GM12878 (cell line): ENCODE measurements at regions not wholly inside any gene's neighbourhood (a gene's known extent, or its start where the extent isn't known, plus 50 kb on each side); places are given as distances from the start of the nearest gene placed in this dataset.

ENCODE experiments used
- ATAC-seq: fragments of 200-7000 bp; cut with Tn5 transposase; 3 replicates; pipeline ENCODE4 v1.9.1; 2020; ENCODE audit warnings: mild to moderate bottlenecking, moderate library complexity
- BruUV-seq: library from RNA; stranded (reverse); fragments of 400-500 nt; replicated peaks from 2 replicates; lab custom pipeline; 2021; lab: Mats Ljungman, UMichigan
- CTCF ChIA-PET: fragments of 300-600 bp; sonication (Branson Sonifier 250); formaldehyde crosslinking; extraction: SDS; loops from one replicate; lab custom pipeline; 2021; ENCODE audit warnings: inconsistent platforms; lab: Yijun Ruan, JAX
- POLR2A ChIA-PET: fragments of 350-600 bp; formaldehyde crosslinking; extraction: SDS; loops from one replicate; lab custom pipeline; 2021; ENCODE audit warnings: inconsistent platforms; lab: Charles Lee
- RAD21 ChIA-PET: fragments of 300-600 bp; sonication (Branson Sonifier 250); formaldehyde crosslinking; loops from one replicate; lab custom pipeline; 2023; ENCODE audit warnings: antibody characterized with exemption; ENCODE audit not compliant: unreplicated experiment; lab: Charles Lee
- SMC1A ChIA-PET: fragments of 300-600 bp; sonication (Branson Sonifier 250); formaldehyde crosslinking; loops from one replicate; lab custom pipeline; 2023; ENCODE audit not compliant: unreplicated experiment, uncharacterized antibody; lab: Charles Lee
- DNase-seq: peaks from one replicate; pipeline ENCODE4 v3.0.0-alpha.2; 2011; ENCODE audit warnings: low read depth, low spot score
- FAIRE-seq: peaks from 3 replicates; lab custom pipeline; 2011; peaks lifted over from hg19 to GRCh38; lab: Jason Lieb, UNC
- H2AFZ ChIP-seq: 2 replicates; pipeline ENCODE4 v1.6.0; 2011; ENCODE audit warnings: low read depth, low read length, control low read depth; ENCODE audit not compliant: control insufficient read depth
- H3K27ac ChIP-seq: 2 replicates; pipeline ENCODE4 v1.5.1; 2011; ENCODE audit warnings: control low read depth; ENCODE audit not compliant: control insufficient read depth, insufficient read depth
- H3K27me3 ChIP-seq, 2 experiments: replicated peaks in 1 of 2; 2 replicates each; pipeline versions ENCODE4 v1.6.0 to v1.6.1; 2011; ENCODE audit warnings: low read length in 1 of 2; ENCODE audit not compliant: control insufficient read depth in 2 of 2, insufficient read depth in 2 of 2
- H3K36me3 ChIP-seq, 2 experiments: 2 replicates each; pipeline ENCODE4 v1.5.1; 2011; ENCODE audit warnings: low read length in 1 of 2; ENCODE audit not compliant: control insufficient read depth in 2 of 2, insufficient read depth in 2 of 2
- H3K4me1 ChIP-seq: 2 replicates; pipeline ENCODE4 v1.6.1; 2011; ENCODE audit warnings: mild to moderate bottlenecking, low read length, moderate library complexity, mixed read lengths; ENCODE audit not compliant: control insufficient read depth, insufficient read depth
- H3K4me2 ChIP-seq: 2 replicates; pipeline ENCODE4 v1.6.0; 2011; ENCODE audit warnings: control low read depth; ENCODE audit not compliant: control insufficient read depth, insufficient read depth
- H3K4me3 ChIP-seq: fragments of 200-600 bp; sonication (generic); 2 replicates; pipeline ENCODE4 v1.5.1; 2016
- H3K79me2 ChIP-seq: 2 replicates; pipeline ENCODE4 v1.6.0; 2011; ENCODE audit warnings: low read length; ENCODE audit not compliant: control insufficient read depth, insufficient read depth
- H3K9ac ChIP-seq: 2 replicates; pipeline ENCODE4 v1.8.0; 2011; ENCODE audit warnings: low read length, control low read depth, mixed read lengths; ENCODE audit not compliant: control insufficient read depth, insufficient read depth
- H3K9me3 ChIP-seq: replicated peaks from 3 replicates; pipeline ENCODE4 v1.5.1; 2011; ENCODE audit warnings: mild to moderate bottlenecking, low read length; ENCODE audit not compliant: control insufficient read depth, insufficient read depth
- H4K20me1 ChIP-seq: 2 replicates; pipeline ENCODE4 v1.6.0; 2011; ENCODE audit not compliant: control insufficient read depth, insufficient read depth
- BCL3 ChIP-seq: IDR thresholded peaks from 2 replicates; pipeline ENCODE4 v1.6.1; 2011; ENCODE audit warnings: borderline replicate concordance, low read depth, mild to moderate bottlenecking, moderate library complexity, low read length; ENCODE audit not compliant: insufficient read depth, poor library complexity, severe bottlenecking
- EP300 ChIP-seq, 2 experiments: fragments of 150-350 bp in 1 of 2; IDR thresholded peaks; 2 replicates each; pipeline ENCODE4 v1.6.1; 2011 to 2012; ENCODE audit warnings: low read depth in 2 of 2, low read length in 2 of 2, borderline replicate concordance in 1 of 2, improper control_type of control experiment in 1 of 2, inconsistent platforms in 1 of 2; ENCODE audit not compliant: control insufficient read depth in 1 of 2
- SIN3A ChIP-seq: IDR thresholded peaks from 2 replicates; pipeline ENCODE4 v1.6.1; 2012; ENCODE audit warnings: low read depth, low read length, improper control_type of control experiment
- SMAD5 ChIP-seq: IDR thresholded peaks from 2 replicates; pipeline ENCODE4 v1.6.1; 2016; ENCODE audit warnings: antibody characterized with exemption, low read depth
- TARDBP ChIP-seq: IDR thresholded peaks from 2 replicates; pipeline ENCODE4 v1.6.1; 2016; ENCODE audit warnings: borderline replicate concordance
- WGBS: methylation state at CpG from one replicate; pipeline ENCODE4 v1.1.6; 2016; ENCODE audit warnings: low lambda C conversion rate; ENCODE audit not compliant: insufficient replicate concordance, insufficient coverage; ENCODE audit errors: missing lambda C conversion rate; 5-methylcytosine and 5-hydroxymethylcytosine counted together
- in situ Hi-C: fragments of 300-500 bp; cut with MboI; formaldehyde crosslinking; loops from 9 replicates; pipeline ENCODE4 v1.14.3; 2018; ENCODE audit warnings: mixed read lengths
- intact Hi-C: fragments of 100-400 bp; cut with micrococcal nuclease; formaldehyde crosslinking; loops from one replicate; pipeline ENCODE4 v1.14.2; 2022; ENCODE audit not compliant: unreplicated experiment
- TF ChIP-seq, protein P1 (sequence below): fragments of 450-650 bp; IDR thresholded peaks from 2 replicates; pipeline ENCODE4 v1.6.1; 2016; ENCODE audit warnings: mild to moderate bottlenecking, moderate library complexity, borderline replicate concordance
- TF ChIP-seq, protein P2 (sequence below): IDR thresholded peaks from 2 replicates; pipeline ENCODE4 v1.6.1; 2012; ENCODE audit warnings: mild to moderate bottlenecking, low read depth, low read length

DNA sequence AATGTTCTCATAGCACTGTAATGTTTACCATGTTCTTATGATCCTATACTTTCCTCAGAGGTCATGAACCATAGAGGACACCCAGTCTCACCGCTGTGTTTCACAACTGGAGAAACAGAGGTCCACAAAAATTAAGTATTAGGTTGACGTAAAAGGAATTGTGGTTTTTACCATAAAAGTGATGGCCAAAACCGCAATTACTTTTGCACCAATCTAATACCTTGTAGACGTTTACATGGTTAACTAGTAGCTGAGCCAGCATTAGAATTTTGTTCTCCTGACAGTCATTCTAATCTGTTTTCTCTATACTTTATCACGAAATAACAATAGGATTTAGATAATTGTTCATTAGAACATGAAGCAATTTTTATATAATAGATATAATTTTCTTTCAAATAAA lies 763.4 kb upstream of the ARGLU1 start:
- in situ Hi-C loops (no loop called here), intact Hi-C loops (no loop called here)
- Histone ChIP-seq H3K4me1 (no peaks in the 10 kb centered on the region), H3K9ac (no peak overlapping the region), H3K27ac (no peak overlapping the region), H3K36me3 (no peaks in the 10 kb centered on the region), H3K9me3 (no peaks in the 10 kb centered on the region), H3K4me3 (no peak overlapping the region), H3K27me3 (no peaks in the 10 kb centered on the region), H2AFZ (no peak overlapping the region), H3K4me2 (no peak overlapping the region), H3K79me2 (no peaks in the 10 kb centered on the region), H4K20me1 (no peaks in the 10 kb centered on the region)
- no peak for TF ChIP-seq TARDBP
- no peak for TF ChIP-seq SIN3A
- no peak for TF ChIP-seq SMAD5
- TF ChIP-seq, protein P1, sequence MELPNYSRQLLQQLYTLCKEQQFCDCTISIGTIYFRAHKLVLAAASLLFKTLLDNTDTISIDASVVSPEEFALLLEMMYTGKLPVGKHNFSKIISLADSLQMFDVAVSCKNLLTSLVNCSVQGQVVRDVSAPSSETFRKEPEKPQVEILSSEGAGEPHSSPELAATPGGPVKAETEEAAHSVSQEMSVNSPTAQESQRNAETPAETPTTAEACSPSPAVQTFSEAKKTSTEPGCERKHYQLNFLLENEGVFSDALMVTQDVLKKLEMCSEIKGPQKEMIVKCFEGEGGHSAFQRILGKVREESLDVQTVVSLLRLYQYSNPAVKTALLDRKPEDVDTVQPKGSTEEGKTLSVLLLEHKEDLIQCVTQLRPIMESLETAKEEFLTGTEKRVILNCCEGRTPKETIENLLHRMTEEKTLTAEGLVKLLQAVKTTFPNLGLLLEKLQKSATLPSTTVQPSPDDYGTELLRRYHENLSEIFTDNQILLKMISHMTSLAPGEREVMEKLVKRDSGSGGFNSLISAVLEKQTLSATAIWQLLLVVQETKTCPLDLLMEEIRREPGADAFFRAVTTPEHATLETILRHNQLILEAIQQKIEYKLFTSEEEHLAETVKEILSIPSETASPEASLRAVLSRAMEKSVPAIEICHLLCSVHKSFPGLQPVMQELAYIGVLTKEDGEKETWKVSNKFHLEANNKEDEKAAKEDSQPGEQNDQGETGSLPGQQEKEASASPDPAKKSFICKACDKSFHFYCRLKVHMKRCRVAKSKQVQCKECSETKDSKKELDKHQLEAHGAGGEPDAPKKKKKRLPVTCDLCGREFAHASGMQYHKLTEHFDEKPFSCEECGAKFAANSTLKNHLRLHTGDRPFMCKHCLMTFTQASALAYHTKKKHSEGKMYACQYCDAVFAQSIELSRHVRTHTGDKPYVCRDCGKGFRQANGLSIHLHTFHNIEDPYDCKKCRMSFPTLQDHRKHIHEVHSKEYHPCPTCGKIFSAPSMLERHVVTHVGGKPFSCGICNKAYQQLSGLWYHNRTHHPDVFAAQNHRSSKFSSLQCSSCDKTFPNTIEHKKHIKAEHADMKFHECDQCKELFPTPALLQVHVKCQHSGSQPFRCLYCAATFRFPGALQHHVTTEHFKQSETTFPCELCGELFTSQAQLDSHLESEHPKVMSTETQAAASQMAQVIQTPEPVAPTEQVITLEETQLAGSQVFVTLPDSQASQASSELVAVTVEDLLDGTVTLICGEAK = peak; percentile 29; the same call in 1 of the 2 replicates
- no peak for TF ChIP-seq BCL3
- no peak for TF ChIP-seq EP300 (IDR thresholded peaks at IDR 0.05; ENCODE audit: borderline replicate concordance in 1 of 2, control insufficient read depth in 1 of 2, low read depth in 2 of 2, low read length in 2 of 2)
- TF ChIP-seq, protein P2, sequence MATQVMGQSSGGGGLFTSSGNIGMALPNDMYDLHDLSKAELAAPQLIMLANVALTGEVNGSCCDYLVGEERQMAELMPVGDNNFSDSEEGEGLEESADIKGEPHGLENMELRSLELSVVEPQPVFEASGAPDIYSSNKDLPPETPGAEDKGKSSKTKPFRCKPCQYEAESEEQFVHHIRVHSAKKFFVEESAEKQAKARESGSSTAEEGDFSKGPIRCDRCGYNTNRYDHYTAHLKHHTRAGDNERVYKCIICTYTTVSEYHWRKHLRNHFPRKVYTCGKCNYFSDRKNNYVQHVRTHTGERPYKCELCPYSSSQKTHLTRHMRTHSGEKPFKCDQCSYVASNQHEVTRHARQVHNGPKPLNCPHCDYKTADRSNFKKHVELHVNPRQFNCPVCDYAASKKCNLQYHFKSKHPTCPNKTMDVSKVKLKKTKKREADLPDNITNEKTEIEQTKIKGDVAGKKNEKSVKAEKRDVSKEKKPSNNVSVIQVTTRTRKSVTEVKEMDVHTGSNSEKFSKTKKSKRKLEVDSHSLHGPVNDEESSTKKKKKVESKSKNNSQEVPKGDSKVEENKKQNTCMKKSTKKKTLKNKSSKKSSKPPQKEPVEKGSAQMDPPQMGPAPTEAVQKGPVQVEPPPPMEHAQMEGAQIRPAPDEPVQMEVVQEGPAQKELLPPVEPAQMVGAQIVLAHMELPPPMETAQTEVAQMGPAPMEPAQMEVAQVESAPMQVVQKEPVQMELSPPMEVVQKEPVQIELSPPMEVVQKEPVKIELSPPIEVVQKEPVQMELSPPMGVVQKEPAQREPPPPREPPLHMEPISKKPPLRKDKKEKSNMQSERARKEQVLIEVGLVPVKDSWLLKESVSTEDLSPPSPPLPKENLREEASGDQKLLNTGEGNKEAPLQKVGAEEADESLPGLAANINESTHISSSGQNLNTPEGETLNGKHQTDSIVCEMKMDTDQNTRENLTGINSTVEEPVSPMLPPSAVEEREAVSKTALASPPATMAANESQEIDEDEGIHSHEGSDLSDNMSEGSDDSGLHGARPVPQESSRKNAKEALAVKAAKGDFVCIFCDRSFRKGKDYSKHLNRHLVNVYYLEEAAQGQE = no peak
- 6% methylated on average over 5 of the region's 5 CpGs for WGBS
- no TSS peak for BruUV-seq
- ChIA-PET RAD21 (no interaction called here), SMC1A (interaction anchor here (1.1 kb wide), 1 partner anchor 11 kb away, joined by 3 read pairs; no protein-coding TSS in a partner anchor), POLR2A (no interaction called here), CTCF (no interaction called here)
- FAIRE-seq = no peak
- DNase-seq = no peak
- ATAC-seq = no peak
